Ovary (tissue), 7 donors: ENCODE measurements at regions not wholly inside any gene's neighbourhood (a gene's known extent, or its start where the extent isn't known, plus 50 kb on each side); places are given as distances from the start of the nearest gene placed in this dataset.
"Not testable (repeated sequence)": the region's sequence is repeated elsewhere in the genome, so short reads cannot be mapped to it uniquely, and the experiment has no call there.

Experiments
- DNase-seq, 5 donors: peaks; one replicate each; pipeline ENCODE4 v3.0.0-alpha.2; 2019 to 2020
- H3K27ac ChIP-seq, 2 donors: fragments of 200-600 bp; one replicate each; pipeline versions ENCODE4 v1.5.1 to v1.8.0; 2019 to 2022
- H3K27me3 ChIP-seq: fragments of 200-600 bp; one replicate; pipeline ENCODE4 v1.8.0; 2022
- H3K36me3 ChIP-seq: fragments of 200-600 bp; sonication (generic); one replicate; pipeline ENCODE4 v1.5.1; 2019
- H3K4me1 ChIP-seq: one replicate; pipeline ENCODE4 v1.8.1; 2013; ENCODE audit warnings: mild to moderate bottlenecking, moderate library complexity; ENCODE audit not compliant: insufficient read depth
- H3K4me3 ChIP-seq: fragments of 200-600 bp; sonication (generic); one replicate; pipeline ENCODE4 v1.5.1; 2017
- H3K9me3 ChIP-seq, 2 donors: fragments of 200-600 bp in 1 of 2; sonication (generic) in 1 of 2; one replicate each; pipeline versions ENCODE4 v1.5.1 to v1.8.1; 2013 to 2019; ENCODE audit warnings: mild to moderate bottlenecking in 1 of 2, moderate library complexity in 1 of 2
- CTCF ChIP-seq, 3 donors: fragments of 450-650 bp in 2 of 3; fragments of 200-600 bp in 1 of 3; IDR thresholded peaks; one replicate each; pipeline versions ENCODE4 v1.5.1 to v1.8.0; 2016 to 2022; ENCODE audit warnings: antibody characterized with exemption in 3 of 3, mild to moderate bottlenecking in 1 of 3
- EP300 ChIP-seq: sonication (generic); formaldehyde crosslinking; IDR thresholded peaks from one replicate; pipeline ENCODE4 v1.6.1; 2017; ENCODE audit warnings: antibody characterized with exemption
- POLR2A ChIP-seq: fragments of 450-650 bp; IDR thresholded peaks from one replicate; pipeline ENCODE4 v1.6.1; 2017; ENCODE audit warnings: antibody characterized with exemption, mild to moderate bottlenecking, moderate library complexity
- WGBS, 3 donors: extraction: QIAGEN DNeasy Blood & Tissue Kit in 1 of 3; methylation state at CpG; one replicate each; pipeline versions ENCODE4 v1.1.5 to v1.1.7; 2013 to 2017; 5-methylcytosine and 5-hydroxymethylcytosine counted together
- intact Hi-C, 4 donors: fragments of 100-400 bp; cut with DNase I; formaldehyde crosslinking; loops; one replicate each; pipeline versions ENCODE4 v1.11.0 to v1.15.1; 2022 to 2023
- donor health status: DM: no; HTN: no; CAD: no; lungs with moderate emphysema.
- donor health status: DM: no; HTN: no; CAD: no.
- donor health status: Bipolar disorder and iron deficiency.
- donor health status: DM: no; HTN: no; CAD: no.
- donor health status: DM: yes; HTN: yes; CAD: no.

GRCh38 chr22:25410849-25411248 lies 153.6 kb upstream of the GRK3 start:
- DNase-seq, result no peak
- Histone ChIP-seq H3K9me3 (no peaks in the 10 kb centered on the region), H3K27me3 (no peaks in the 10 kb centered on the region), H3K27ac (no peak overlapping the region), H3K4me3 (no peak overlapping the region), H3K36me3 (no peaks in the 10 kb centered on the region), H3K4me1 (no peaks in the 10 kb centered on the region)
- TF ChIP-seq POLR2A (no peak), CTCF (IDR thresholded peaks at IDR 0.05) (no peak), EP300 (no peak)
- intact Hi-C loops, result no loop called here
- 78 to 87% (median 80%) methylated on average over 4 of the region's 4 CpGs for WGBS, 3 donors

GRCh38 chr22:25413620-25414019 lies 150.9 kb upstream of the GRK3 start:
- DNase-seq, result no peak
- Histone ChIP-seq H3K9me3 (no peaks in the 10 kb centered on the region), H3K27ac (no peak overlapping the region), H3K27me3 (no peaks in the 10 kb centered on the region), H3K36me3 (no peaks in the 10 kb centered on the region), H3K4me3 (no peak overlapping the region), H3K4me1 (no peaks in the 10 kb centered on the region)
- no peak for TF ChIP-seq POLR2A
- intact Hi-C loops, result no loop called here
- WGBS, 3 donors, result 100% methylated on average over 1 of the region's 1 CpG

GRCh38 chr22:25415731-25416130 lies 148.7 kb upstream of the GRK3 start:
- DNase-seq, H3K4me1 ChIP-seq, H3K27ac ChIP-seq, H3K36me3 ChIP-seq, H3K27me3 ChIP-seq, H3K9me3 ChIP-seq, H3K4me3 ChIP-seq, intact Hi-C loops: not testable (repeated sequence)
- 69 to 88% (median 70%) methylated on average over 4 of the region's 4 CpGs for WGBS, 3 donors

DNA sequence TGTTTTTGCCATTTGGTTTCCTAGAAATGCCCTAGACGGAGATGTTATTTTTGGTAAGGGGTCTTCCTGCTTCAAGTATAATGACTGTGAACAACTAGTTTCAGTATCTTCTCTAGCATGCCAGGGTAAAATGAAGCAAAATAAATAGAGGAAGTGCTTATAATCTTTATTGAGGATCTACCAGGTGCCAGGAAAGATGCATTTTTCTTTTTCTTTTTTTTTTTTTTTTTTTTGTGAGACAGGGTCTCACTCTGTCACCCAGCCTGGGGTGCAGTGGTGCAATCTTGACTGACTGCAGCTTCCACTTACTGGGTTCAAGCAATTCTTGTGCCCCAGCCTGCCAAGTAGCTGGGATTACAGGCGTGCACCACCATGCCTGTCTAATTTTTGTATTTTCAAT lies 146.6 kb upstream of the GRK3 start:
- H3K36me3 ChIP-seq, H3K27me3 ChIP-seq, H3K4me1 ChIP-seq, H3K27ac ChIP-seq, H3K9me3 ChIP-seq, H3K4me3 ChIP-seq, intact Hi-C loops, DNase-seq: not testable (repeated sequence)
- WGBS, 3 donors, result 46 to 91% (median 88%) methylated on average over 2 of the region's 2 CpGs

GRCh38 chr22:25419247-25420113 lies 145.0 kb upstream of the GRK3 start:
- intact Hi-C loops, result no loop called here
- no peak overlapping the region for H3K27ac ChIP-seq
- peaks cover 6% of the 10 kb centered on the region for H3K4me1 ChIP-seq
- WGBS, 3 donors, result 16 to 49% (median 19%) methylated on average over 25 of the region's 25 CpGs
- H3K36me3 ChIP-seq, result no peaks in the 10 kb centered on the region
- TF ChIP-seq CTCF (IDR thresholded peaks at IDR 0.05) (no peak), POLR2A (no peak), EP300 (no peak)
- DNase-seq, result no peak
- peaks cover 2% of the 10 kb centered on the region for H3K27me3 ChIP-seq
- H3K4me3 ChIP-seq, result no peak overlapping the region
- H3K9me3 ChIP-seq, result no peaks in the 10 kb centered on the region

- intact Hi-C loops, H3K4me1 ChIP-seq, H3K9me3 ChIP-seq, H3K27me3 ChIP-seq, DNase-seq, H3K4me3 ChIP-seq, H3K36me3 ChIP-seq, H3K27ac ChIP-seq: not testable (repeated sequence)
- 60 to 71% (median 64%) methylated on average over 6 of the region's 6 CpGs for WGBS, 3 donors
Observed at GRCh38 chr22:25420114-25420441, 144.4 kb upstream of the GRK3 start.
